ENCODE measurements at regions not wholly inside any gene's neighbourhood (a gene's known extent, or its start where the extent isn't known, plus 50 kb on each side); places are given as distances from the start of the nearest gene placed in this dataset.
A peak's percentile ranks its signal among the peaks of the same experiment; 100 is the strongest.

DNA sequence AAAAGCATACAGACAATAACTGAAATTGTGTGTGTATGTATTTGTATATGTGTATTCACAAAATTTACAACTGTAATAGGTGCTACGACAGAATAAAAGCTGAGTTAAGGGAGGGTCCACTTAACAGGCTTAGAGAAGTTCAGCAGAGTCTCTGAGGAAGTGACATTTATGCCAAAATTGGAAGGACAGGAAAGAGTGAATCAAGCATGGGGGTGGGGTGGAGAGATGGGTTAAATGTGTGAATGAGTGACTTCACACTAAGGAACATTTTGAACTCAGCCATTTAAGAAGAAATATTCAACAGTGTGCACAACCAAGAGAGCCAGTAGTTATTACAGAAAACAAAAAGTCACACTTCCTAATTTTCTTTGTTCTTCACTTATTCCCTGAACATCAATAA lies 53.8 kb upstream of the RGS1 start:
- peak in 1 of 51 donors; percentile 8 for DNase-seq

DNA sequence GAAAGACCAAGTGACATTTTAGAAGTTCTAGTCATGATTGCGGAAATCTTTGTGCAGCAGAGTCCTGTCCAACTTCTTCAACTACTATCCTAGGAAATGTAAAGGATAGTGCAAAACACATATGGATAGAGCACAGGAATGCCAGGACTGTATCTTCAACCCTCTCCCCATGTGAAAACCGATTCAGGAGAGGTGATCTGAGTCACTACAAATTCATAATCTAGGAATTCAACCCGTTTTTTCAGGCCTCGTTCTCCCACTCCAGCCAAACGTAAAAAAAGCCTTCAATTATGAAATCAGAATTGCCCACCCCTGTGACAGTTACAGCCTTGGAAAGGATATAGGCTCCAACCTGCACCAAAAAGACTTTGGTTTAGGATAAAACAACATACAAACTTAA lies 52.9 kb upstream of the RGS1 start:
- no peak for DNase-seq

DNA sequence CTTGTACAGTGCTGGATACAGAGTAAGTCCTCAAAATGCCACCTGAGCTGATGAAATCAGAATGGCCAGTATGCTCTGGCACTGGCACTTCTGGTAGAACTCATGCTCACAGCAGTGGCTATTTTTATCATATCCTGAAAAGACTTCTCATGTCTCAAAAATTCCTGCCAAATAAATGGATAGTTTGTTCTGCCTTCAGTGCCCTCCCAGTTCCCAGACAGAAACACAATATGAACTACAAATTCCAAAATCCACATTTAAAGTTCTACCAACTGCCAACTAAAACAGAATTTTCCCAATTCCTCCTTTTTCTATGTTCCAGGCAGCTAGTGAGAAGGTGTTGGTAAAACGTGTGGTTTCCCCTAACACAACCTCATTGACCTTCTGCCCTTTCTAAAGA lies 51.4 kb upstream of the RGS1 start:
- no peak for DNase-seq
